Astrocyte (in vitro differentiated cells and primary cell): ENCODE measurements at regions not wholly inside any gene's neighbourhood (a gene's known extent, or its start where the extent isn't known, plus 50 kb on each side); places are given as distances from the start of the nearest gene placed in this dataset.

Source experiments
- CTCF ChIP-seq: IDR thresholded peaks from 2 replicates; pipeline ENCODE4 v1.5.1; 2011; ENCODE audit warnings: low read depth, mild to moderate bottlenecking, inconsistent platforms, low read length, moderate library complexity; ENCODE audit not compliant: insufficient read depth
- EZH2 ChIP-seq: IDR thresholded peaks from 2 replicates; pipeline ENCODE4 v1.6.1; 2012; ENCODE audit warnings: mild to moderate bottlenecking, low read length, inconsistent platforms; ENCODE audit not compliant: insufficient read depth

- no peak for TF ChIP-seq EZH2
- no peak for TF ChIP-seq CTCF
Measured at GRCh38 chr5:125708583-125708982, 714.6 kb upstream of the GRAMD2B start.
